HCT116 (cell line): ENCODE measurements at regions not wholly inside any gene's neighbourhood (a gene's known extent, or its start where the extent isn't known, plus 50 kb on each side); places are given as distances from the start of the nearest gene placed in this dataset.

ENCODE experiments used
- ATAC-seq: fragments of 200-7000 bp; cut with Tn5 transposase; 2 replicates; pipeline ENCODE4 v1.9.1; 2020; ENCODE audit warnings: mild to moderate bottlenecking, moderate library complexity
- BruUV-seq: library from RNA; stranded (reverse); fragments of 400-500 nt; replicated peaks from 2 replicates; lab custom pipeline; 2021; lab: Mats Ljungman, UMichigan
- CTCF ChIA-PET: fragments of 300-600 bp; sonication (Branson Sonifier 250); formaldehyde crosslinking; loops from one replicate; lab custom pipeline; 2021; ENCODE audit warnings: antibody characterized with exemption; lab: Charles Lee
- POLR2A ChIA-PET: fragments of 300-600, 350-600 bp; sonication (Branson Sonifier 250); formaldehyde crosslinking; loops from one replicate; lab custom pipeline; 2021; ENCODE audit warnings: antibody characterized with exemption; lab: Charles Lee
- RAD21 ChIA-PET, 2 experiments: fragments of 300-600 bp; sonication (Branson Sonifier 250); formaldehyde crosslinking; loops; one replicate each; lab custom pipeline; 2023; ENCODE audit warnings: low total read pairs in 2 of 2; ENCODE audit not compliant: uncharacterized antibody in 2 of 2, unreplicated experiment in 2 of 2, low non-redundant PET in 1 of 2; lab: Charles Lee
- DNase-seq: peaks from one replicate; pipeline ENCODE4 v3.0.0-alpha.2; 2010; ENCODE audit warnings: low read depth, low spot score
- H2AFZ ChIP-seq: fragments of 200-600 bp; shearing (Covaris generic), sonication (generic); 2 replicates; pipeline ENCODE4 v1.6.1; 2017; ENCODE audit warnings: low read depth, mixed run types, mixed read lengths, antibody characterized with exemption, low read length; ENCODE audit not compliant: poor library complexity, severe bottlenecking
- H3K27ac ChIP-seq: 2 replicates; pipeline ENCODE4 v1.5.1; 2012; ENCODE audit warnings: low read depth, low read length
- H3K27me3 ChIP-seq: fragments of 200-600 bp; sonication (generic); 2 replicates; pipeline ENCODE4 v1.6.1; 2016; ENCODE audit warnings: mixed run types, low read length, mixed read lengths; ENCODE audit not compliant: insufficient read depth
- H3K36me3 ChIP-seq, 2 experiments: fragments of 200-500 bp in 1 of 2; fragments of 200-600 bp in 1 of 2; sonication (Bioruptor generic) in 1 of 2; sonication (generic) in 1 of 2; 2 replicates each; pipeline versions ENCODE4 v1.5.1 to v1.6.1; 2014 to 2016; ENCODE audit warnings: low read length in 2 of 2, inconsistent platforms in 1 of 2, mixed read lengths in 1 of 2, mixed run types in 1 of 2; ENCODE audit not compliant: insufficient read depth in 2 of 2, control insufficient read depth in 1 of 2
- H3K4me1 ChIP-seq, 2 experiments: fragments of 200-600 bp in 1 of 2; sonication (generic) in 1 of 2; 2 replicates each; pipeline versions ENCODE4 v1.5.1 to v1.6.1; 2012 to 2017; ENCODE audit warnings: low read length in 2 of 2, inconsistent platforms in 1 of 2, mild to moderate bottlenecking in 1 of 2, mixed read lengths in 1 of 2, mixed run types in 1 of 2, moderate library complexity in 1 of 2; ENCODE audit not compliant: insufficient read depth in 2 of 2, control insufficient read depth in 1 of 2
- H3K4me2 ChIP-seq: fragments of 200-600 bp; sonication (generic); 2 replicates; pipeline ENCODE4 v1.6.1; 2017; ENCODE audit warnings: mixed run types, low read length, mixed read lengths
- H3K4me3 ChIP-seq, 2 experiments: fragments of 200-600 bp in 1 of 2; sonication (generic) in 1 of 2; replicated peaks in 1 of 2; 2 replicates each; pipeline ENCODE4 v1.5.1; 2011 to 2016; ENCODE audit warnings: low read length in 2 of 2, control low read depth in 1 of 2, low read depth in 1 of 2, mild to moderate bottlenecking in 1 of 2, mixed read lengths in 1 of 2, mixed run types in 1 of 2
- H3K79me2 ChIP-seq: fragments of 200-600 bp; sonication (generic); 2 replicates; pipeline ENCODE4 v1.6.1; 2017; ENCODE audit warnings: mild to moderate bottlenecking, mixed run types, low read length, moderate library complexity, mixed read lengths; ENCODE audit not compliant: insufficient read depth
- H3K9ac ChIP-seq: fragments of 200-600 bp; sonication (generic); 2 replicates; pipeline ENCODE4 v1.6.1; 2016; ENCODE audit warnings: low read length, mixed read lengths
- H3K9me2 ChIP-seq: fragments of 200-600 bp; sonication (generic), shearing (Covaris generic); 2 replicates; pipeline ENCODE4 v1.6.1; 2017; ENCODE audit warnings: mixed run types, mild to moderate bottlenecking, moderate library complexity; ENCODE audit not compliant: insufficient read depth
- H3K9me3 ChIP-seq, 2 experiments: fragments of 200-500 bp in 1 of 2; fragments of 200-600 bp in 1 of 2; sonication (Bioruptor generic) in 1 of 2; sonication (generic) in 1 of 2; 2 replicates each; pipeline ENCODE4 v1.6.1; 2014 to 2017; ENCODE audit warnings: low read length in 2 of 2, mixed read lengths in 2 of 2, inconsistent platforms in 1 of 2, low read depth in 1 of 2, mild to moderate bottlenecking in 1 of 2, mixed run types in 1 of 2, moderate library complexity in 1 of 2; ENCODE audit not compliant: control insufficient read depth in 1 of 2, insufficient read depth in 1 of 2
- H4K20me1 ChIP-seq: fragments of 200-600 bp; sonication (generic), shearing (Covaris generic); 2 replicates; pipeline ENCODE4 v1.6.1; 2017; ENCODE audit warnings: mixed run types, mild to moderate bottlenecking, moderate library complexity; ENCODE audit not compliant: insufficient read depth
- CBX3 ChIP-seq: IDR thresholded peaks from 2 replicates; pipeline ENCODE4 v1.6.1; 2012; ENCODE audit warnings: low read depth
- CEBPB ChIP-seq: IDR thresholded peaks from 2 replicates; pipeline ENCODE4 v1.6.1; 2012; ENCODE audit warnings: low read depth
- EGR1 ChIP-seq: IDR thresholded peaks from 2 replicates; pipeline ENCODE4 v1.6.1; 2012; ENCODE audit warnings: low read depth
- ELF1 ChIP-seq: IDR thresholded peaks from 2 replicates; pipeline ENCODE4 v1.6.1; 2012; ENCODE audit warnings: low read depth, borderline replicate concordance
- EZH2 ChIP-seq: fragments of 200-600 bp; sonication (generic); IDR thresholded peaks from 2 replicates; pipeline ENCODE4 v1.6.1; 2017; ENCODE audit warnings: antibody characterized with exemption, mixed run types
- EZH2phosphoT487 ChIP-seq: fragments of 200-600 bp; IDR thresholded peaks from 2 replicates; pipeline ENCODE4 v1.6.1; 2018; ENCODE audit warnings: antibody characterized with exemption, borderline replicate concordance
- FOSL1 ChIP-seq: IDR thresholded peaks from 2 replicates; pipeline ENCODE4 v1.6.1; 2012; ENCODE audit warnings: low read depth
- POLR2A ChIP-seq: IDR thresholded peaks from 2 replicates; pipeline ENCODE4 v1.7.0; 2011; ENCODE audit warnings: borderline replicate concordance; ENCODE audit not compliant: insufficient read depth, insufficient read length; ENCODE audit errors: extremely low read depth
- POLR2AphosphoS5 ChIP-seq: IDR thresholded peaks from 2 replicates; pipeline ENCODE4 v1.6.1; 2011; ENCODE audit warnings: mild to moderate bottlenecking, low read depth, low read length, moderate library complexity
- SP1 ChIP-seq: IDR thresholded peaks from 2 replicates; pipeline ENCODE4 v1.6.1; 2012; ENCODE audit warnings: low read depth
- SRF ChIP-seq: IDR thresholded peaks from 2 replicates; pipeline ENCODE4 v1.6.1; 2012; ENCODE audit warnings: low read depth
- ZFX ChIP-seq: fragments of 450-650 bp; IDR thresholded peaks from 2 replicates; pipeline ENCODE4 v1.6.1; 2017
- intact Hi-C: fragments of 100-400 bp; cut with micrococcal nuclease; formaldehyde crosslinking; loops from 2 replicates; pipeline ENCODE4 v1.10.0; 2022
- TF ChIP-seq, protein P1 (sequence below): IDR thresholded peaks from 2 replicates; pipeline ENCODE4 v1.6.1; 2012
- TF ChIP-seq, protein P2 (sequence below), 3 experiments: fragments of 200-600 bp in 1 of 3; sonication (generic) in 1 of 3; IDR thresholded peaks in 2 of 3; conservative IDR thresholded peaks in 1 of 3; 2 replicates each; pipeline ENCODE4 v1.5.1; 2012 to 2017; ENCODE audit warnings: low read depth in 2 of 3, low read length in 2 of 3, antibody characterized with exemption in 1 of 3, borderline replicate concordance in 1 of 3, control low read depth in 1 of 3, mild to moderate bottlenecking in 1 of 3, mixed read lengths in 1 of 3, mixed run types in 1 of 3, moderate library complexity in 1 of 3; ENCODE audit not compliant: insufficient read depth in 1 of 3
- TF ChIP-seq, protein P3 (sequence below): IDR thresholded peaks from 2 replicates; pipeline ENCODE4 v1.6.1; 2012

DNA sequence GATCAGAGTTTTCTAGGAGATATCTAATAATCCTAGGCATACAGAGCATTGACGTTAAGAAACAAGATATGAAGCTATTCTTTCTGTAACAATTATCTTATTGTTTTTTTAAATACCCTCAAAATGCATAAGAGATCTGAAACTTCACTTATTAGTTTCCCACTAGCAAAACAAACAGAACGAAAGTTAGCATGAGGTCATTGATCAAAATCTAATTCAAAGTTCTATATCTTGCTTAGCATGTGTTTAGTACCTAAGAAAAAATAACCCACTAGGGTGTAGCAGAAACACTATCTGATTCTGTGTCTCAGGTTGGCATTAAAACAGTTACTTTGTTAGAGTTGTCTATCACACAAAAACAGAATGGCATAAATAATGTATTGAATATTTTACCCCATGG is 1288.4 kb downstream of the EPHA7 start (continued):
- TF ChIP-seq, protein P1, sequence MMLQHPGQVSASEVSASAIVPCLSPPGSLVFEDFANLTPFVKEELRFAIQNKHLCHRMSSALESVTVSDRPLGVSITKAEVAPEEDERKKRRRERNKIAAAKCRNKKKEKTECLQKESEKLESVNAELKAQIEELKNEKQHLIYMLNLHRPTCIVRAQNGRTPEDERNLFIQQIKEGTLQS: no peak
- no peak for TF ChIP-seq CBX3

DNA sequence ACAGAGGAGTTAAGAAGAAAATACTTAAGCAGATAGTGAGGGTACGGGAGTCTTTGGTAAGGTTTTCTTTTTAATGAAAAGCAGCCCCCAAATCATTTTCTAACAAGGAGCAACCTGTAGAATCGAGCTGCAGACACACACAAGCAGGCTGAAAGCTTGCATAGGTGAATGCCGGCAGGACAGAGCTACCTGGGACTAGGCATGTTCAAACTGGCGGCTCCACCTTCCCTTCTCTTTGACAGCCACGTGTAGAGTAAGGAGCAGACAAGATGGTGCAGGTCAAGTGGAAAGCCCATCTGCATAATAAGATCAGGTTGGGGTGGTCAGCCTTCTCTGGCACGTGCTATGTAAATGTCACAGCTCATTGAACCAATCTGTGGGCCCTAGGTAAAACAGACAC is 1292.4 kb downstream of the EPHA7 start:
- Histone ChIP-seq H3K9ac (no peak overlapping the region), H3K27me3 (no peaks in the 10 kb centered on the region), H3K27ac (no peak overlapping the region), H3K4me3 (no peak overlapping the region), H2AFZ (no peak overlapping the region), H3K79me2 (no peaks in the 10 kb centered on the region), H4K20me1 (no peaks in the 10 kb centered on the region), H3K9me3 (peaks cover 7 to 26% of the 10 kb centered on the region in 2 experiments; a peak in 2 of 4 replicates), H3K4me1 (no peaks in the 10 kb centered on the region), H3K4me2 (no peak overlapping the region), H3K36me3 (no peaks in the 10 kb centered on the region), H3K9me2 (no peaks in the 10 kb centered on the region)
- DNase-seq: no peak
- ATAC-seq: no peak
- ChIA-PET CTCF (no interaction called here), RAD21 (no interaction called here), POLR2A (no interaction called here)
- no peak for TF ChIP-seq EGR1
- TF ChIP-seq POLR2AphosphoS5: no peak
- no peak for TF ChIP-seq EZH2phosphoT487
- no peak for TF ChIP-seq CEBPB
- TF ChIP-seq, protein P2, sequence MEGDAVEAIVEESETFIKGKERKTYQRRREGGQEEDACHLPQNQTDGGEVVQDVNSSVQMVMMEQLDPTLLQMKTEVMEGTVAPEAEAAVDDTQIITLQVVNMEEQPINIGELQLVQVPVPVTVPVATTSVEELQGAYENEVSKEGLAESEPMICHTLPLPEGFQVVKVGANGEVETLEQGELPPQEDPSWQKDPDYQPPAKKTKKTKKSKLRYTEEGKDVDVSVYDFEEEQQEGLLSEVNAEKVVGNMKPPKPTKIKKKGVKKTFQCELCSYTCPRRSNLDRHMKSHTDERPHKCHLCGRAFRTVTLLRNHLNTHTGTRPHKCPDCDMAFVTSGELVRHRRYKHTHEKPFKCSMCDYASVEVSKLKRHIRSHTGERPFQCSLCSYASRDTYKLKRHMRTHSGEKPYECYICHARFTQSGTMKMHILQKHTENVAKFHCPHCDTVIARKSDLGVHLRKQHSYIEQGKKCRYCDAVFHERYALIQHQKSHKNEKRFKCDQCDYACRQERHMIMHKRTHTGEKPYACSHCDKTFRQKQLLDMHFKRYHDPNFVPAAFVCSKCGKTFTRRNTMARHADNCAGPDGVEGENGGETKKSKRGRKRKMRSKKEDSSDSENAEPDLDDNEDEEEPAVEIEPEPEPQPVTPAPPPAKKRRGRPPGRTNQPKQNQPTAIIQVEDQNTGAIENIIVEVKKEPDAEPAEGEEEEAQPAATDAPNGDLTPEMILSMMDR (IDR thresholded peaks at IDR 0.05 in 2 of 3, conservative IDR thresholded peaks at IDR 0.05 in 1 of 3; ENCODE audit: borderline replicate concordance in 1 of 3, insufficient read depth in 1 of 3, low read depth in 2 of 3, low read length in 2 of 3): no peak
- no peak for TF ChIP-seq FOSL1
- TF ChIP-seq SRF: no peak
- no peak for TF ChIP-seq SP1
- no peak for TF ChIP-seq EZH2
- no peak for TF ChIP-seq ELF1
- no peak for TF ChIP-seq ZFX
- TF ChIP-seq, protein P3, sequence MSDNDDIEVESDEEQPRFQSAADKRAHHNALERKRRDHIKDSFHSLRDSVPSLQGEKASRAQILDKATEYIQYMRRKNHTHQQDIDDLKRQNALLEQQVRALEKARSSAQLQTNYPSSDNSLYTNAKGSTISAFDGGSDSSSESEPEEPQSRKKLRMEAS: no peak
- no peak for TF ChIP-seq POLR2A
- intact Hi-C loops: no loop called here
- no TSS peak for BruUV-seq
